AML-193 (cell line): ENCODE measurements at regions not wholly inside any gene's neighbourhood (a gene's known extent, or its start where the extent isn't known, plus 50 kb on each side); places are given as distances from the start of the nearest gene placed in this dataset.

ENCODE experiments used
- DNase-seq, 2 experiments: peaks; one replicate each; lab custom pipeline; 2025; lab: John Stamatoyannopoulos, UW

DNA sequence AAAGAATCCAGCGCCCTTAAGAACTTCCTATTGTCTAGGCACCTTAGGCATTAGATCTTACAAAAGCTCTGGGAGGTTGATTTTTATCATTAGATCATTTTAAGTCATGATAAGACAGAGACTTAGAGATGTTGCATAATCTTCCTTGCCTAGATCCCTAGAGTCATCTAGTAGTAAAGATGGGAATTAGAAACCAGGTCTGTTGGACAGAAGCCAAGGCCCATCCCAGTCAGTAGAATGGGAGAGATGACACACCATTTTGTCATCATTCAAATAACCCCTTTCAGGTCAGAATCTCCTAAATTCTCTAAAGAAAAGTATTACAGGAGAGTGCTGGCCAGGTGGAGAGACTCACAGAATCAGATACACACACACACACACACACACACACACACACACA lies 579.1 kb downstream of the BMP2 start:
- no peak for DNase-seq

DNA sequence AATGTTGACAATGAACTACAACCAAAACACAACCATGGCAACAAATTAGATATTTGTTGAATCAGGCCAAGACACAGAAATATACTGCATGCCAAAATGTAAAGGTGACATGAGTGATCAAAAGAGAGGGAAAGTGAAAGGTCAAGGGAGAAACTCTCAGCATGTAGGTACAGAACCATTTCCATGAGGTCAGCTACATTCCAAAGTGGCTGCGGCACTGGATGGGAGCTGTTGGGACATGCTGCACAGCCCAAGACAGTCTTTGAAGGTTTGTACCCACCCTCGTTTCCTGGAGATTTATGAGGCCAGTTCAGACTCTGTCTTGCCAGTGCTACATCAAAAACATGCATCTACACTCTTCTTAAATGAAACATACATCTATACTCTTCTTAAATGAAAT lies 579.9 kb downstream of the BMP2 start:
- no peak for DNase-seq

DNA sequence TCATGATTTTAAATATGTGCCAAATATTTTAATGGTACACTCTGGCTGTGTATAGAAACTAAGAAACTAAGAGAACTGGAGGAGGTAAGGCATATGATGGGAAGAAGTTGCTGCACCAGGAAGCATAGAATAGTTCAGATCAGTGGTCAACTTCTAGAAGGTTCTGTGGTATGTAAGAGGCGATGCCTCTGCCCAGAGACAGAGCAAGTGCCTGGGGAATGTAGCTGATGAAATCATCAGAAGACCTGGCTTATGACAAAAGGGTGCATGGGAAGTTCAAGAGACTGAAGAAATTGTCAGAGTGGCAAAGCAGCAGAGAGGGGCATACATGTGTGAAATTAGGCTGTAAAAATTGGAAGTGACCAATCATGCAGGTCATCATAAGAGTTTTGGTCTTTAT lies 580.8 kb downstream of the BMP2 start:
- no peak for DNase-seq

DNA sequence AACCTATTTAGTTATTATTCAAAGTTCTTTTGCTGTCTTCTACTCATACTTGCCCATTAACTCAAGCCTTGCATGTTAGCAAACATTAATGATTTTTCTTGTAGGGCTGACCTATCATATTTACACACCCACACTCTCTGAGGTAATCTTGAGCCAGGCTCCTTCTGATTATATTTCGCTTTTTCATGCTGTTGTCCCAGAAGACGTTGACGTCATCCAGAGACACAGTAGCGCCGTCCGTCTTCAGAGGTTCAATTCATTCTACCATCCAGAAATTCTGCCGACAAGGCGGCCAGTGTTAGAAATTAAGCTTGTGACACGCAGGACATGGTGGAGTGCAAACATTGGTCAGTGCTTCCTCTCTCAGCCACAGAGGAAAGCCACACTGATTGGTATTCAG lies 584.7 kb downstream of the BMP2 start:
- DNase-seq: no peak

DNA sequence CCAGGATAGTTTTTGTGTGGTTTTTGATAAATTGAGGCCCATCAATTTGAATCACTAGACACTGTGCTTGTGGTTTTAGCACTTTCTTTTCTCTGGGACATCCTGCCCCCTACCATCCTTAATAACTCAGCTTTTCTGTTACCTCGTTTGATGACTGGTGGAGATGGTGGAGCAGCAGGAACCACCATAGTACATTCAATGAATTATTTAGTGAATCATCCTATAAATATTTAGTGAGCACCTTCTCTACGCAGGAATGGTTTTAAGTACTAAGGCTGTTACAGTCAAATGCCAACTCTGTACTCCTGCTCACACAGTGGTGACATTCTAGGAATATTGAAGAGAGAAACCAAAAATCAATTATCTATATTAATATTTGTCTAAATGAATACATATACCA lies 585.2 kb downstream of the HAO1 start:
- no peak for DNase-seq

DNA sequence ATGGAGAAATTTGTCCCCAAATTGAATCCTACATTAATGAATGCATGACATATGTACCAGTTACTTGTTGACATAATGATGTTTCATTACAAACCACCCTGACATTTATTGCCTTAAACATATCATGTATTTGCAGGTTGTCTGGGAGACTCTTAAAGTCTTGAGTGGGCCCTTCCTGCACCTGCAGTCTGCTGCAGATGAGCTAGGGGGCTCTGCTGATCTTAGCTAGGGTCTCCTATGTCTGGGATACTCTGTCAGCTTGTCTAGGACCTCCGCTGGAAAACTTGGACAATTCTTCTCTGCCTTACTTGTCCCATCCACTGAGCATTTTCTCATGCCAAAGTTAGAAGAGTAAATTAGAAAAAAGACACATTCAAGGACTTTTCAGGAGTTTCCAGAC lies 581.6 kb downstream of the HAO1 start:
- no peak for DNase-seq

DNA sequence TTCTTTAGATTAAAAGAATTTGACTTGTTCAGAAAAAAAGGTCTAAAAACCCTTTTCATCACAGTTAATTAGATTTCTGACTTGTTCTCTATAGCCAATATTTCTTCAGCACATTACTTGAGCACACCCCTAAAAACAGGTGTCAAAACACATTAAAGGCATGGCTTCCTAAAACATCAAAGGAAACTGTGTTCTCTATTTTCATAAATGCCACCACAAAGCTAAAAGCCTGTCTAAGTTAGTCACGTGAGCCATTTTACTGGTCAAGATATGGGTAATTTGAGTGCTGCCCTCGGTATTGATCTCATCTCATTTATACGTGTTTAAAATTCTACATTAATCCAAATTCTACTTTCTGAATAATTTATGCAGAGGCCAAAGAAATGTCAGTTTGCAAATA lies 580.5 kb downstream of the HAO1 start:
- DNase-seq: no peak

DNA sequence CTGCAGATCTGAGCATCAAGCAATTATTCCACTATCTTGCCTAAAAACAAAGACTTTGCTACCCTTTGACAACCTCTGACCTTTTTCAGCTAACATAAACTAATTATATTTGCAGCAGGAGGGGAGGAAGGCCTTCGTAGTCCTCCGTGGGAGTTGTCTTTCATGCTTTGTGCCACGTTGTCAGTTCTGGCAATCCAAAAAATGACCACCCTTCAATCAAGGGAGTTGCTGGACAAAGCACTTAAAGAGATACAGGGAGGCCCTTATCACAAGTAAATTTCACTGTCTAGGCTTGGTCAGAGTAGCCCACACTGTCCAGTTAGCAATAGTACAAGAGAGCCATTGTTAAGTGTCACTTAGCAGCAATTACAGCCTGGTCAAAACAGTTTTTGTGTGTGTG lies 578.9 kb downstream of the HAO1 start:
- DNase-seq: no peak

DNA sequence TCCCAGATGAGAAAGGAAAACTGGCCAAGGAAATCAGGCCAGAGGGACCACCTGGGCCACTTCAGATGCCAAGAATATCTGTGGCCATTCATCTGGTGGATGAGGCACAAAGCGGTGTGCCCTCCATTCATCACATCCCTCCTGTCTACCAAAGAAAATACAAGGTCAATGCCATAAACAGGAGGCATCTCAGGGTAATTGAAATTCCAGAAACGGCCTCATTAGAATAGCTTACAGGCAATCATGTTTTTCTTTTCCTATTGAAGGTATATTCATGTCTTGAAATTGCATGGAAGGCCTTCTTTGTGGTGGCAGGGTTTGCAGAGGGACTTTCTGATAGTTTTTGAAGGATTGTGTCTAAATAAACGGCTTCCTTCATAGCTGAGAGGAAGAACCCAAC lies 578.3 kb downstream of the HAO1 start:
- DNase-seq: no peak

DNA sequence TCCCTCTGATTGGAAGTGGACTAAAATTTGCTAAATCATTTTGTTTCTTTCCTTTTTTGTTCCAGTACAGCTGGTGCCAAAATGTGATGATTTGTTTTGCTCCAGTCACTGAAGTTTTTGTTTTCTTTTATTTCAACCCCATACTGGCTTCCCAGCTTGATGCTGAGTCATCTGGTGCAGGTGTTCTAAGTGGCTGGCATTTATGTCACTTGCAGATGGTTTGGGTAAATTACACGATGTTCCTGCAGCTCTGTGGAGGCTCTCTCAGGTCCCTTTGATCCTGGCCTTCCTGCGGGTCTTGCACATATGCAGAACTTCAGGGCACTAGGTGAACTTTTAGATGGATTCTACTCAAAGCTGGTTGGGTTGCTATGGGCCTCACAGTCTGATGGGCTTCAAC lies 577.7 kb downstream of the HAO1 start:
- no peak for DNase-seq

DNA sequence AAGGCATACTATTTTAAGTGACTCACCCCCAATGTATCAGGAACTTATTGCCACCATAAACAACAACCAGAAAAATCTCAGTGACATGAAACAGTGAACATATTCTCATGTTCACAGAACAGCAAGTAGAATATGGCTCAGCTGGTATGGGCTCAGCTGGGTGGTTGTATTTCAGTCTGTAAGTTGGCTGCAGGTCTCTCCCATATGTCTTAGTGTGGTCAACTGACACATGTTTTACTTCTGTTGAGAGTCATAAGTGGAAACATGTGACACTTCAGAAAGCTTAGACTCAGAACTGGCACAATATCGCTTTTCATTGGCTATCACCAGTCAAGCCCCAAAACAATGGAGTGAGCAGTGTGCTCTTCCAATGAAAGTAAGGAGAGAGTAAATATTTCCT lies 574.1 kb downstream of the HAO1 start:
- DNase-seq: no peak

DNA sequence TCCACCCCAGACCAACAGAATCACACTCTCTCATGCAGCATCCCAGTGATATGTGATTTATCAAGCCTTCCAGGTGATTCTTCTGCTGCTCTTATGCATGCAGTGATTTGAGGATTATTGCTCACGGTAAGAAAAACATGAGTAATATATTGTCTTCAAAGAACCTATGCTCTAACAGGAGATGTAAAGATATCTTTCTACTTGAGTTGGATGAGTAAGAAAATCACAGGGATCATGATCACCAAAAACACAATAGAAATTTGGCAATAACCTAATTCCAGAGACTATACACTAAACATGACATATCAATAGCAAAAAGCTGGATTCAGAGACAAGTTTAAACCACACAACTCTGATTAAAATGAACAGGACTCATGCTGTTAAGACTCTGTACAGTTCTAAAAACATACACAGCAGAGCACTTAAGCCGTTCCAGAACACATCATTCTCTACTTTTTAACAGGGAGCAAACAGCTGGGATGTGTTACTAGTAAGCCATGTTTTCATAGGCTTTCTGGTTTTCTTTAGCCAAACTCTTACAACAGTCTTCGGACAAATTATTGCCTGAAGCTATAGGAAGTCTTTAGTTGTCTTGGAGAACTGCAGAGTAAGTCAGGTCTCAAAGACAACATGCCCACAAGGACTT lies 568.6 kb downstream of the HAO1 start:
- DNase-seq: no peak

DNA sequence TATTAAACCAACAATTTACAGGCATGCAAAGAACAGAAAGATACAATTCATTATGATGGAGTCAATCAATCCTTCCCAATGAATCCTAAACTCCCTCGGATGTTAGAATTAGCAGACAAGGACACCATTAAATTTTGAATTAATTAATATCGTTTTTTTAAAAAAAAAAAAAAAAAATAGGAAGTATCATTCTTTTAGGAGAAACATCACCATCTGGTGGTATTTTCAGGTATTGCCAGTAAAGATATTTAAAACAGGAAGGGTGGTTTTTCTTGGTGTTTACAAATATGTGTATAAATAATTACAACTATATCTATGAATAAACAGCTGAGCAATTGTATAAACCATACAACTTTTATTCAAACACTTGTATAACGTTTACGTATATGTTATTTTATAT lies 564.4 kb downstream of the HAO1 start:
- DNase-seq: peak; percentile 3 to 27

DNA sequence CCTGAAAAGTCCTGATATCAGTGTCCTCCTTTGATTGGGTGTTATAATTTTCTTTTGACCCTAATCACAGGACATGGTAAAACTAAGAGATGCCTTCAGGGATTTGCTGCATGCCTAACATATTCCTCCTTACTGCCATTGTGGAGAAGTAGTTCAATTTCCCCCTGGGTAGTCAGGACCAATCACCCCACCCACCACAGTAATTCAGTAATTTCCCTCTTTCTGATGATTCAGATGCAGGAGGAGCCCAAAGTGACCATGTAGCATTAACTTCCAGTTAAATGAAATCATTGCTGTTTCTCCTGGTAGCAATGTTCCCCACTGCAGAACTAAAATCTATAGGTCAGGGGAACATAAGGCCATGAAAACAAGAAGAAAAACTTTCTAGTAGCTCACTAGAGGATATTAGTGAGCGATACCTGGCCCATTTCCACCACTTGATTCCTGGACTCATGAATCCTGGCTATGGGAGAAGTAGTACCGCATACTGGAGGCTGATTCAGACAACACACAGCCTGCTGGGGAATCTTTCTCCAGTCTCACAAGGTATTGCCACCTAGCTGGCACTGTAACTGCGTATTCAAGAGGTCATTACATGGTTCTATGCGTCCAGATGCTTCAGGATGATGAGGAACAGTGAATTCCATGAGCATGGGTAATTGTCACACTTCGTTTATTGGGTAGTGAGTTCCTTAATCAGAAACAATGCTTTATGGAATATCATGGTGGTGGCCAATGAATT lies 561.2 kb downstream of the HAO1 start:
- no peak for DNase-seq

DNA sequence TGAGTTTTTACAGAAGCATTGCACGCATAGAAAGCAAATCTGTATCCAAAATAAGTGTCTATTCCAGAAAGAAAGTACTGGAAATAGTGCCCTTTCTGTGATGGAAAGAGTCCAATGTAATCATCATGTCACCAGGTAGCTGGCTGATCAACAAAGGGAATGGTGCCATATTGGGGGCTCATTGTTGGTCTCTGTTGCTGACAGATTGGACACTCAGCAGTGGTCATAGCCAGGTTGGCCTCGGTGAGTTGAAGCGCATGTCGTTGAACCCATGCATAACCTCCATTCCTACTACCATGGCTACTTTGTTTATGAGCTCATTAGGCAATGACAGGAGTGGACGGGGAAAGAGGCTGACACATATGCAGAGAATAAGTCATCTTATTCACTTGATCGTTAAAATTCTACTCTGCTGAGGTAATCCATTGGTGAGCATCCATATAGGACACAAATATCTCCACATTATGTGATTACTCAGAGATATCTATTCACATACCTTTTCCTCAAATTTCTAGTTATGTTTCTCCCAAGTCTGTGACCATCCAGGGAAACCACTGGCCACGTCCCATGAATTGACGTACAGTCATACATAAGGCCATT lies 560.5 kb downstream of the HAO1 start:
- DNase-seq: no peak

DNA sequence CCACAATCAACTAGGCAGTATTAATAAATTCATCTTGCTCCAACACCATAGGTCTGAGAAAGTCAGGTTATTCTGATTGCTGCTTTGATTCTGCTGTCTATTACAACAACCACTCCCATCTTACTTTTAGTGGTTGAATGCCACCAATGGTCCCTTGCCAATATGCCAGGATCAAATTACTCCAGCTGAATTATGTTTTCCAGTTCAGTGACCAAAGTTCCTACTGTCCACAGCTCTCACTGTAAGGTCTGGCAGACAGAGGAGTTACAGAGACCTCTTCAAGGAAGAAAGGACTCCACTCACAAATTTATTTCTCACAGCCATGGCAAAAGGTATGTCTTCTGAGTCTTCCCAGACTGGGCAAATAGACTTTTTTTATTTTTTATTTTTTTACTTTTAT lies 557.0 kb downstream of the HAO1 start:
- DNase-seq: no peak

DNA sequence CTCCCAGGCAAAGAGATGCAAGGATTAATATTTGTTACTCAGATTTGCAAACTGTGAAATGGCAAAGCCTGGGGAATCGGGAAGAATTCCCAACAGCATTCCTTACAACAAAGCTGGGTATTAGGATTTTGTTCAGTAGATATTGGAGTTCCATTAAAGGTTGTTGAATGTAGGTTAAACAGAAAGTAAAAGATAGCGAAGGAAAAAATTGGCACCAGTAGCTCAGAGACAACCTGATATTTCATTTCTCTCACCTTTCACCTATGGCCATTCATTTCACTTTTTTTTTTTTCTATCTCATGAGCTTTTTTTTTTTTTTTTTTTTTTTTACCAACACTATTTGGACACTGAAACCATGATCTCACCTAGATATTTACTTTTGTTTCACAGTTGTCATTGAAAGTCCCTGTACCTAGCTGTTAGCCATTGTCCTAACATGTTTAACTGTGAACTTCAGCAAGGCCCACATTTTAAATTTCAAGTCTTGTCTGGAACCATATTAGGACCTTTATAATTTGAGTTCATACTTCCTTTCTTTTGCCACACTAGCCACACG lies 552.5 kb downstream of the HAO1 start:
- DNase-seq: no peak

DNA sequence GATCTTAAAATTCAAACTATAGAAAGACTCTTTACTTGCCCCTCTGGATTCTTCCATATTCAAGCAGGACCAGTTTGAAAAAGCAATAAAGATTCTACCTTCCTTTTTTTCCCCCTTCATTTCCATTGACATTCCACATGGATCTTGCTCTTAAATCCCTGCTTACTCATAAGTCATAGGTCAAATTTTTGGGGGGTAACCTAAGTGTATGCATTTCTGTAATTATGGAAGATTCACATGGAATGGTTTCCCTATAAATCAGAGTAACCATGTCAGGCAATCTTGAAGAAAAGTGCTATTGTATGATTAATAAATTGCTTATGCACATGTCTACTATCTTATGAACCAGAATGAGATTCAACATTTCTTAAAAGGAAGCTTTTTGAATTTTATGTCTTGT lies 551.0 kb downstream of the HAO1 start:
- DNase-seq: no peak

DNA sequence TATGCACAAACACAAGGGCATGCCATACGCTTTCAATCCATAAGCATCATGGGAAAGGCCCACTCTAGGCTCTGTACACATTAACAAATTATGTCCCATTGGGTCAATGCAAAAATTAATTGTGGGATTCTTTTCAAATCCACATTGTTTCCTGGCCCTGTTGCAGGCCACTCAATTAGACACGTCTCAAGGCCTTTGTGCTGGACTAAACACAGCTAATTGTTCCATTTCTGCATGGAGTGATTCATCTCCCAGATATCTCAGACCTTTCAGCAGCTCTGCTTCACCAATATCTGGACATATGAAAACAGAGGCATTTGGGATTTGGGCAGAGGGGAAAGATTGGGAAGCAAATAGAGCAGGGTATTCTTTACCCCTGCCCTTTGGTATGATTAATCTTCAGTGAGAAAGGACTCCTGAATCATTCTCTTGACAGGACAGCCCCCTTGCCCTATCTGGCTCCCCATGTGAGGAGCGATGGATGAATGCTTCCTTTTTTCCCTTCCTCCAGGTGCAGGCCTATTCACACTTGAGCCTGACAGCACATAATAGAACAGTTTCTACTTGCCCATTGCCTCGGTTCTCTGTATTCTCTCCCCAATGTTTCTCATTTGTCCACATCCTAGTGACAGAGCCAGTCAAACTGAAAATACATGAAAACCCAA lies 547.6 kb downstream of the HAO1 start:
- DNase-seq: no peak

DNA sequence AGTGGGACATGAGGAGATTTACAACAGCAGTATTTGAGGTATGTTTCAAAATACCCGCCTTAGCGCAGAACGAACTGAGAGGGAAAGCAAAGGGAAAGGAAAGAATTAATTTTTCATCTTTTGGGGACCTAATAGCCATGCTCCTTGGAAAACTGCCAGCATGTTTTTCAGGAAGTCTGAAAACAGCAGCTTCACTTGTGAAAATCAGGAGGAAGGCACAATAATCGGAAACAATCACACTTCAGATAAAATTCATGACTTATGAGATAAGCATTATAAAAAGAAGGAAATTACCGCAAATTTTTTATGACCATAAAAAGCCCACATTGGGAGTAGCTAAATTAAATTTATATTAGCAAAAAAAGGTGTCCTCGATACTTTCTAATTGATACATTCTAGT lies 541.1 kb downstream of the HAO1 start:
- no peak for DNase-seq

DNA sequence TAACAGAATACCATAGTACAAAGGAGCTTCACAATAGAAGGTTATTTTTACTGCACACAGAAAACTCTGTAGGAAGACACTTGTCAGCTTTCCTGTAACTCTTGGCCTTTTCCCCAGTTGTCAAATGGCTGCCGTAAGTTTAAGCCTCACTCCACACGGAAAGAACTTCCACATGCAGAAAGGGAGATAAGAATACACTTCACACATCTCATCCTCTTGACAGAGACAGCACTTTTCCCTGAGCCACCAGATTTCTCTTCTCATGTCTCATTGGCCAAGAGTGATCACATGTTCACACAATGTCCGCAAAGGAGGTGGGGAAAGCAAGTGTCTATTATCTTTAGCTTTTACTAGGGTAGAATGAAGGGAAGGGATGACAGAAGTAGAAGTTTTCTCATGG lies 540.7 kb downstream of the HAO1 start:
- DNase-seq: no peak

DNA sequence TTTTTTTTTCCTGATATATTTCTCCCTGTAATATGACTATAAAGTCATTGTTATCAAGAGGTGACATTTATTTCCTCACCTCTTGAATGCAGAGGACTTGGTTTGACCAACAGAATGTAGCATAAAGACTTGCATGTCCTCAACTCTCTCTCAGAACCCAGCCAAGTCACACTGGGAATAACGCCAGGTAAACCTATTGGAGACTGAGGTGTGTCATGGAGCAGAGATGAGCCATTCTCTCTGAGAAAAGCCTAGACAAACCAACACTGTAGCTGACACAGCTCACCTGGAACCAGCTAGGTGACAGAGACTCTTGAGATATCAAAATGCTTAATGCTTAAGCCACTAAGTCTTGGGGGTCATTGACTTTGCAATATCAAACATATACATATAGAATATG lies 533.6 kb downstream of the HAO1 start:
- DNase-seq: no peak

DNA sequence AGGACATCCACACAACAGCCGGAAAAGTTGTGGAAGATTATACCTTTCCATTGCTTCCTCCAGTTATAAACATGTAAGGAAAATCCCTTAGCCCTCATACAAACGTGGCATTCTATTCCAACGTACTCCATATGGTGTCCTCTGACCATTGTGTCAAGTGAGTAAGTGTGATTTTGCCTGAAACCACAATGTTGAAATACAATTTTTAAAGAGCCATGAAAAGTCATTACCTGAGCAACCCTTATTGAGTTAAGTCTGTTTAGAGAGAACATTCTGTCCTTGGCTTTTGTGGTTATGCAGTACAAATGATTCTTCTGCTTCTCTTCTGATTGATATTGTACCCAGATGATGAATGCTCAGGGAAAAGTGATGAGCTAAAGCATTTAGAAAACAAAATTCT lies 530.1 kb downstream of the HAO1 start:
- DNase-seq: no peak
